IgD-negative memory B cell (primary cell): ENCODE measurements at regions not wholly inside any gene's neighbourhood (a gene's known extent, or its start where the extent isn't known, plus 50 kb on each side); places are given as distances from the start of the nearest gene placed in this dataset.
"Not testable (repeated sequence)": the region's sequence is repeated elsewhere in the genome, so short reads cannot be mapped to it uniquely, and the experiment has no call there.

Experiments used
- H3K27ac Mint-ChIP-seq, 3 donors: one replicate each; pipeline ENCODE4 v1.8.0; 2020 to 2022; ENCODE audit warnings: mild to moderate bottlenecking in 3 of 3, mixed read lengths in 3 of 3, moderate library complexity in 1 of 3
- H3K27me3 Mint-ChIP-seq: one replicate; pipeline ENCODE4 v1.8.0; 2021; ENCODE audit warnings: mixed read lengths
- H3K36me3 Mint-ChIP-seq: one replicate; pipeline ENCODE4 v1.8.0; 2020; ENCODE audit warnings: mild to moderate bottlenecking, mixed read lengths
- H3K4me1 Mint-ChIP-seq, 3 donors: one replicate each; pipeline ENCODE4 v1.8.0; 2020 to 2022; ENCODE audit warnings: mixed read lengths in 3 of 3, mild to moderate bottlenecking in 1 of 3
- H3K4me3 Mint-ChIP-seq, 4 donors: one replicate each; pipeline ENCODE4 v1.8.0; 2020 to 2022; ENCODE audit warnings: mild to moderate bottlenecking in 4 of 4, mixed read lengths in 4 of 4, moderate library complexity in 3 of 4
- H3K9me3 Mint-ChIP-seq, 3 donors: one replicate each; pipeline ENCODE4 v1.8.0; 2020 to 2021; ENCODE audit warnings: mixed read lengths in 3 of 3, mild to moderate bottlenecking in 1 of 3

- H3K9me3 Mint-ChIP-seq, result peaks cover 0 to 4% (median 3%) of the 10 kb centered on the region in 3 donors
- H3K27me3 Mint-ChIP-seq, result peaks cover 30% of the 10 kb centered on the region
- no peak overlapping the region for H3K4me3 Mint-ChIP-seq
- no peaks in the 10 kb centered on the region for H3K36me3 Mint-ChIP-seq
- peak overlapping the region in 1 of 3 donors; percentile 76 for H3K27ac Mint-ChIP-seq
- H3K4me1 Mint-ChIP-seq, result peaks cover 0 to 1% (median 0%) of the 10 kb centered on the region in 3 donors
Measured at GRCh38 chr6:793261-793660, 100.3 kb upstream of the EXOC2 start.

GRCh38 chr6:792662-793061 lies 99.7 kb upstream of the EXOC2 start:
- Mint-ChIP-seq H3K36me3 (peaks cover 2% of the 10 kb centered on the region), H3K9me3 (peaks cover 0 to 4% (median 3%) of the 10 kb centered on the region in 3 donors), H3K4me3 (no peak overlapping the region), H3K27me3 (peaks cover 28% of the 10 kb centered on the region), H3K4me1 (peaks cover 0 to 7% (median 2%) of the 10 kb centered on the region in 3 donors), H3K27ac (no peak overlapping the region)

GRCh38 chr6:788058-788457 lies 95.1 kb upstream of the EXOC2 start:
- peaks cover 18% of the 10 kb centered on the region for H3K27me3 Mint-ChIP-seq
- H3K4me3 Mint-ChIP-seq, result no peak overlapping the region
- peaks cover 2% of the 10 kb centered on the region for H3K36me3 Mint-ChIP-seq
- H3K4me1 Mint-ChIP-seq, result peaks cover 0 to 6% (median 2%) of the 10 kb centered on the region in 3 donors
- peaks cover 0 to 4% (median 3%) of the 10 kb centered on the region in 3 donors for H3K9me3 Mint-ChIP-seq
- H3K27ac Mint-ChIP-seq, result no peak overlapping the region

GRCh38 chr6:786946-787763 lies 94.2 kb upstream of the EXOC2 start:
- Mint-ChIP-seq H3K27me3 (peaks cover 16% of the 10 kb centered on the region), H3K27ac (no peak overlapping the region), H3K9me3 (peaks cover 0 to 4% (median 3%) of the 10 kb centered on the region in 3 donors), H3K4me3 (no peak overlapping the region), H3K4me1 (peaks cover 0 to 6% (median 2%) of the 10 kb centered on the region in 3 donors), H3K36me3 (peaks cover 2% of the 10 kb centered on the region)

- Mint-ChIP-seq H3K36me3 (peaks cover 2% of the 10 kb centered on the region), H3K9me3 (no peaks in the 10 kb centered on the region), H3K27ac (no peak overlapping the region), H3K4me1 (peaks cover 0 to 6% (median 2%) of the 10 kb centered on the region in 3 donors), H3K4me3 (no peak overlapping the region), H3K27me3 (peaks cover 2% of the 10 kb centered on the region)
Measured at GRCh38 chr6:783966-784735, 91.2 kb upstream of the EXOC2 start.

GRCh38 chr6:782141-782540 lies 89.2 kb upstream of the EXOC2 start:
- Mint-ChIP-seq H3K4me1 (no peaks in the 10 kb centered on the region), H3K9me3 (no peaks in the 10 kb centered on the region), H3K4me3 (no peak overlapping the region), H3K27ac (no peak overlapping the region), H3K27me3 (peaks cover 2% of the 10 kb centered on the region), H3K36me3 (no peaks in the 10 kb centered on the region)

- H3K9me3 Mint-ChIP-seq, result no peaks in the 10 kb centered on the region
- no peaks in the 10 kb centered on the region for H3K4me1 Mint-ChIP-seq
- H3K27ac Mint-ChIP-seq, result no peak overlapping the region
- H3K27me3 Mint-ChIP-seq, result peaks cover 6% of the 10 kb centered on the region
- H3K36me3 Mint-ChIP-seq, result no peaks in the 10 kb centered on the region
- no peak overlapping the region for H3K4me3 Mint-ChIP-seq
Measured at GRCh38 chr6:781350-781961, 88.5 kb upstream of the EXOC2 start.

GRCh38 chr6:780706-781105 lies 87.8 kb upstream of the EXOC2 start:
- H3K9me3 Mint-ChIP-seq, result peaks cover 0 to 3% (median 0%) of the 10 kb centered on the region in 3 donors
- no peak overlapping the region for H3K4me3 Mint-ChIP-seq
- no peaks in the 10 kb centered on the region for H3K36me3 Mint-ChIP-seq
- H3K4me1 Mint-ChIP-seq, result no peaks in the 10 kb centered on the region
- no peak overlapping the region for H3K27ac Mint-ChIP-seq
- peaks cover 10% of the 10 kb centered on the region for H3K27me3 Mint-ChIP-seq

GRCh38 chr6:776951-777350 lies 84.0 kb upstream of the EXOC2 start:
- Mint-ChIP-seq H3K4me1 (no peaks in the 10 kb centered on the region), H3K36me3 (no peaks in the 10 kb centered on the region), H3K27ac (no peak overlapping the region), H3K4me3 (no peak overlapping the region), H3K9me3 (peaks cover 2 to 8% (median 5%) of the 10 kb centered on the region in 3 donors), H3K27me3 (peaks cover 9% of the 10 kb centered on the region)

GRCh38 chr6:776528-776931 lies 83.6 kb upstream of the EXOC2 start:
- peaks cover 9% of the 10 kb centered on the region for H3K27me3 Mint-ChIP-seq
- H3K4me1 Mint-ChIP-seq, result no peaks in the 10 kb centered on the region
- no peak overlapping the region for H3K4me3 Mint-ChIP-seq
- H3K36me3 Mint-ChIP-seq, result no peaks in the 10 kb centered on the region
- peaks cover 5 to 11% (median 6%) of the 10 kb centered on the region in 3 donors for H3K9me3 Mint-ChIP-seq
- H3K27ac Mint-ChIP-seq, result no peak overlapping the region

GRCh38 chr6:775863-776262 lies 82.9 kb upstream of the EXOC2 start:
- no peaks in the 10 kb centered on the region for H3K36me3 Mint-ChIP-seq
- no peak overlapping the region for H3K4me3 Mint-ChIP-seq
- no peak overlapping the region for H3K27ac Mint-ChIP-seq
- peaks cover 5 to 11% (median 6%) of the 10 kb centered on the region in 3 donors for H3K9me3 Mint-ChIP-seq
- no peaks in the 10 kb centered on the region for H3K4me1 Mint-ChIP-seq
- H3K27me3 Mint-ChIP-seq, result peaks cover 9% of the 10 kb centered on the region

- H3K27ac Mint-ChIP-seq, H3K4me1 Mint-ChIP-seq, H3K4me3 Mint-ChIP-seq, H3K27me3 Mint-ChIP-seq, H3K36me3 Mint-ChIP-seq: not testable (repeated sequence)
- peaks cover 6 to 11% (median 9%) of the 10 kb centered on the region in 3 donors for H3K9me3 Mint-ChIP-seq
Measured at GRCh38 chr6:771683-772082, 78.7 kb upstream of the EXOC2 start.

- Mint-ChIP-seq H3K36me3 (no peaks in the 10 kb centered on the region), H3K4me3 (no peak overlapping the region), H3K9me3 (peaks cover 4 to 8% (median 6%) of the 10 kb centered on the region in 3 donors), H3K4me1 (peaks cover 0 to 3% (median 0%) of the 10 kb centered on the region in 3 donors), H3K27me3 (peaks cover 10% of the 10 kb centered on the region), H3K27ac (no peak overlapping the region)
Measured at GRCh38 chr6:767755-768512, 75.0 kb upstream of the EXOC2 start.

GRCh38 chr6:766625-767024 lies 73.7 kb upstream of the EXOC2 start:
- Mint-ChIP-seq H3K4me1 (peaks cover 0 to 3% (median 0%) of the 10 kb centered on the region in 3 donors), H3K9me3 (peaks cover under 1 to 4% (median 1%) of the 10 kb centered on the region in 3 donors), H3K4me3 (peak overlapping the region in 2 of 4 donors; percentile 41 to 53), H3K27me3 (peaks cover 10% of the 10 kb centered on the region), H3K27ac (no peak overlapping the region), H3K36me3 (no peaks in the 10 kb centered on the region)
